GM20000 (cell line): ENCODE measurements at regions not wholly inside any gene's neighbourhood (a gene's known extent, or its start where the extent isn't known, plus 50 kb on each side); places are given as distances from the start of the nearest gene placed in this dataset.

Source experiments
- DNase-seq: peaks from one replicate; pipeline ENCODE4 v3.0.0; 2012; ENCODE audit warnings: low spot score
- TF ChIP-seq, protein P1 (sequence below): IDR thresholded peaks from 2 replicates; pipeline ENCODE4 v1.5.1; 2012; ENCODE audit warnings: mild to moderate bottlenecking, control low read depth; ENCODE audit errors: extremely low read depth, missing control alignments

DNA sequence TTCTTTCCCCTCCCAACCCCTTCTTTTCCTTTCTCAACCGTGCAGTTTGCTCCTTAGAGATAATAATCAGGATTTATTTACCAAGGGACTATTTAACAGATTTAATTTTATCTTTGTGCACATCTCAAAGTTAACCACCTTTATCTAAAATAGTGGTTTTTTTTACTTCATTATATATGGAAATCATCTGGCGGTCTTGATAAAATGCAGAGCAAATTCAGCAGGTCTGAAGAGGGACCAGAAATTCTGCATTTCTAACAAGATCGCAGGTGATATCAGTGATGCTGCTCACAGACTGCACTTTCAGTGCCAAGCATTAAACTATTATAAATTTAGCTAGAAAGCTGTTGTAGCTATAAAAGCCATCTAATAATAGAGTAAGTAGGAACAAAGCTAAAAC lies 83.4 kb upstream of the NEGR1 start:
- TF ChIP-seq, protein P1, sequence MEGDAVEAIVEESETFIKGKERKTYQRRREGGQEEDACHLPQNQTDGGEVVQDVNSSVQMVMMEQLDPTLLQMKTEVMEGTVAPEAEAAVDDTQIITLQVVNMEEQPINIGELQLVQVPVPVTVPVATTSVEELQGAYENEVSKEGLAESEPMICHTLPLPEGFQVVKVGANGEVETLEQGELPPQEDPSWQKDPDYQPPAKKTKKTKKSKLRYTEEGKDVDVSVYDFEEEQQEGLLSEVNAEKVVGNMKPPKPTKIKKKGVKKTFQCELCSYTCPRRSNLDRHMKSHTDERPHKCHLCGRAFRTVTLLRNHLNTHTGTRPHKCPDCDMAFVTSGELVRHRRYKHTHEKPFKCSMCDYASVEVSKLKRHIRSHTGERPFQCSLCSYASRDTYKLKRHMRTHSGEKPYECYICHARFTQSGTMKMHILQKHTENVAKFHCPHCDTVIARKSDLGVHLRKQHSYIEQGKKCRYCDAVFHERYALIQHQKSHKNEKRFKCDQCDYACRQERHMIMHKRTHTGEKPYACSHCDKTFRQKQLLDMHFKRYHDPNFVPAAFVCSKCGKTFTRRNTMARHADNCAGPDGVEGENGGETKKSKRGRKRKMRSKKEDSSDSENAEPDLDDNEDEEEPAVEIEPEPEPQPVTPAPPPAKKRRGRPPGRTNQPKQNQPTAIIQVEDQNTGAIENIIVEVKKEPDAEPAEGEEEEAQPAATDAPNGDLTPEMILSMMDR = no peak
- no peak for DNase-seq

GRCh38 chr1:72362538-72362937 lies 80.2 kb upstream of the NEGR1 start:
- DNase-seq = no peak
- TF ChIP-seq, protein P1 = no peak

GRCh38 chr1:72357411-72357810 lies 75.1 kb upstream of the NEGR1 start:
- DNase-seq = no peak

DNA sequence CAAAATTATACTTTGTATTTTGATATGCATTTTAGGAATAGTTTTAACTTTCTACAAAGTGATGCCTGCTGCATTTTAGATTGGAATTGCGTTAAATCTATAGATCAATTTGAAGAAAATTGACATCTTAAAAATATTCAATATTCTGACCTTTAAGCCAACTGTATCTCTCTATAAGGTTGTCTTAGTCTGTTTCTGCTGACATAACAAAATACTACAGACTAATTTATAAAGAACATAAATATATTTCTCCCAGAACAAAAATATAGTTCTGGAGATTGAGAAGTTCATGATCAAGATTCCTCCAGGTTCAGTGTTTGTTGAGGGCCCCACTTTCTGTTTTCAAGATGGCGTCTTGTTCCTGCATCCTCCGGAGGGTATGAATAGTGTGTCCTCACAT lies 73.6 kb upstream of the NEGR1 start:
- TF ChIP-seq, protein P1 = no peak

More at GRCh38 chr1:72357411-72357810, 75.1 kb upstream of the NEGR1 start:
- TF ChIP-seq, protein P1 = no peak

DNA sequence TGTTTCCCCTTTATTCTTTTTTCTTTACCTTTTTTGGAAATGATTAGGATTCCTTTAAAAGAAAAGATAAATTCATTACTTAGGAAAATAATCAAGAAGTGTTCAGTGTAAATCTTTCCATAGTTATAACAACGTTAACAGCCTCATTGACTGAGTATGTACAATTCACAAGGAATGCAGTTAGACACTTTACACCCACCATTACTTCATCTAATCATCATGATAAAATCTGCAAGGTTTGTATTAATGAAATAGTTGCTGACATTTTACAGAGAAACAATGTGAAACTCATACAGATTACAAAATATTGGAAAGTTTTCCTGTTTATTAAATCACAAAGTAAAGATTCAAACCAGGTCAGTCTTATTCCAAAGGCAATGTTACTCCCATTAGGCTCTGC lies 59.3 kb upstream of the NEGR1 start:
- TF ChIP-seq, protein P1 = no peak
- DNase-seq = no peak

More for the DNA sequence above, 73.6 kb upstream of the NEGR1 start:
- no peak for DNase-seq

DNA sequence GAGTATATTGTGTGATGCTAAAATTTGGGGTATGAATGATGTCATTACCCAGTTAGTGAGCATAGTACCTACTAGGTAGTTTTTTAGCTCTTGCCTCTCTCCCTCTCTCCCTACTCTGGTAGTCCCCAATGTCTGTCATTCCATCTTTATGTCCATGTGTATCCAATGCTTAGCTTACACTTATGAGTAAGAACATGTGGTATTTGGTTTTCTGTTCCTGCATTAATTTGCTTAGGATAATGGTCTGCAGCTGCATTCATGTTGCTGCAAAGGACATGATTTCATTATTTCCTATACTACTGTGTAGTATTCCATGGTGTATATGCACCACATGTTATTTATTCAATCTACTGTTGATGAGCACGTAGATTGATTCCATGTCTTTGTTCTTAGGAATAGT lies 54.4 kb upstream of the NEGR1 start:
- DNase-seq = no peak
- TF ChIP-seq, protein P1 = no peak
